Testis (tissue), 2 donors: ENCODE measurements at regions not wholly inside any gene's neighbourhood (a gene's known extent, or its start where the extent isn't known, plus 50 kb on each side); places are given as distances from the start of the nearest gene placed in this dataset.
"Not testable (repeated sequence)": the region's sequence is repeated elsewhere in the genome, so short reads cannot be mapped to it uniquely, and the experiment has no call there.

ENCODE experiments used
- DNase-seq: peaks from one replicate; pipeline ENCODE4 v3.0.0-alpha.2; 2019
- H3K27ac ChIP-seq, 2 donors: fragments of 200-600 bp; sonication (generic); one replicate each; pipeline ENCODE4 v1.5.1; 2019
- H3K27me3 ChIP-seq: fragments of 200-600 bp; sonication (generic); one replicate; pipeline ENCODE4 v1.5.1; 2019
- H3K36me3 ChIP-seq: fragments of 200-600 bp; sonication (generic); one replicate; pipeline ENCODE4 v1.5.1; 2017; ENCODE audit warnings: low read depth; ENCODE audit errors: missing control alignments
- H3K4me1 ChIP-seq: fragments of 200-600 bp; sonication (generic); one replicate; pipeline ENCODE4 v1.5.1; 2019
- H3K4me3 ChIP-seq, 2 donors: fragments of 200-600 bp; sonication (generic); one replicate each; pipeline ENCODE4 v1.5.1; 2017 to 2019
- H3K9me3 ChIP-seq: fragments of 200-600 bp; sonication (generic); one replicate; pipeline ENCODE4 v1.5.1; 2017
- CTCF ChIP-seq, 3 experiments: fragments of 450-650 bp in 2 of 3; fragments of 200-600 bp in 1 of 3; sonication (generic) in 1 of 3; IDR thresholded peaks; one replicate each; pipeline ENCODE4 v1.5.1; 2016 to 2019; ENCODE audit warnings: antibody characterized with exemption in 3 of 3, mild to moderate bottlenecking in 2 of 3, moderate library complexity in 1 of 3
- POLR2A ChIP-seq: fragments of 450-650 bp; IDR thresholded peaks from one replicate; pipeline ENCODE4 v1.6.1; 2017; ENCODE audit warnings: antibody characterized with exemption, mild to moderate bottlenecking, moderate library complexity
- WGBS, 2 donors: methylation state at CpG; one replicate each; pipeline ENCODE4 v1.1.5; 2018; 5-methylcytosine and 5-hydroxymethylcytosine counted together
- intact Hi-C: fragments of 100-400 bp; cut with DNase I; formaldehyde crosslinking; loops from one replicate; pipeline ENCODE4 v1.15.1; 2023; ENCODE audit warnings: low total_unique reads

- WGBS, 2 donors = 54 to 61% methylated on average over 5 to 7 of the region's 7 CpGs
- DNase-seq = peak; percentile 27
- no peaks in the 10 kb centered on the region for H3K36me3 ChIP-seq
- TF ChIP-seq CTCF (IDR thresholded peaks at IDR 0.05) = no peak
- TF ChIP-seq POLR2A = no peak
- no peaks in the 10 kb centered on the region for H3K9me3 ChIP-seq
- no peak overlapping the region for H3K27ac ChIP-seq
- H3K27me3 ChIP-seq = no peaks in the 10 kb centered on the region
- intact Hi-C loops = no loop called here
- H3K4me3 ChIP-seq = no peak overlapping the region
- H3K4me1 ChIP-seq = no peaks in the 10 kb centered on the region
Observed at GRCh38 chrX:114047558-114047957, 536.3 kb upstream of the HTR2C start.

DNA sequence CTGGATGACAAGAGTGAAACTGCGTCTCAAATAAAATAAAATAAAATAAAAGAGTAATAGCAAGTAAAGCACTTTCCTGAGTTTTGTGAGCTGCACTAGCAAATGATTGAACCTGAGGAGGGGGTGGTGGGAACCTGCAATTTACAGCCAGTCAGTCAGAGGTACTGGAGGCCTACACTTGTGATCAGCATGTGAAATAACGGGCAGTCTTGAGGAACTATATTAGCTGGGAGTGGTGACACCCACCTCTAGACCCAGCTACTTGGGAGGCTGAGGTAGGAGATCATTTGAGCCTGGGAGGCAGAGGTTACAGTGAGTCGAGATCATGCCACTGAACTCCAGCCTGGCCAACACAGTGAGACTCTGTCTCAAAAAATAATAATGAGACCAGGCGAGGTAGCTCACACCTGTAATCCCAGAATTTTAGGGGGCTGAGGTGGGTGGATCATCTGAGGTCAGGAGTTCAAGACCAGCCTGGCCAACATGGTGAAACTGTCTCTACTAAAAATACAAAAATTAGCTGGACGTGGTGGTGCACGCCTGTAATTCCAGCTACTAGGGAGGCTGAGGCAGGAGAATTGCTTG is 537.1 kb upstream of the HTR2C start:
- 0 to 82% methylated on average over 1 to 6 of the region's 6 CpGs for WGBS, 2 donors
- no peaks in the 10 kb centered on the region for H3K27me3 ChIP-seq
- H3K9me3 ChIP-seq = no peaks in the 10 kb centered on the region
- no peak for DNase-seq
- H3K4me3 ChIP-seq = no peak overlapping the region
- intact Hi-C loops = no loop called here
- H3K27ac ChIP-seq = no peak overlapping the region
- no peaks in the 10 kb centered on the region for H3K4me1 ChIP-seq
- TF ChIP-seq POLR2A (no peak), CTCF (IDR thresholded peaks at IDR 0.05) (no peak)
- H3K36me3 ChIP-seq = no peaks in the 10 kb centered on the region

GRCh38 chrX:114041470-114041869 is 542.4 kb upstream of the HTR2C start:
- H3K4me3 ChIP-seq, intact Hi-C loops: not testable (repeated sequence)
- 72 to 82% methylated on average over 8 of the region's 8 CpGs for WGBS, 2 donors

GRCh38 chrX:114040661-114041269 is 543.1 kb upstream of the HTR2C start:
- H3K27me3 ChIP-seq, H3K4me3 ChIP-seq, H3K4me1 ChIP-seq, H3K27ac ChIP-seq, intact Hi-C loops, DNase-seq, H3K36me3 ChIP-seq, H3K9me3 ChIP-seq: not testable (repeated sequence)
- 85% methylated on average over 16 to 17 of the region's 18 CpGs for WGBS, 2 donors

More at GRCh38 chrX:114041470-114041869, 542.4 kb upstream of the HTR2C start:
- H3K27ac ChIP-seq, H3K9me3 ChIP-seq, DNase-seq, H3K27me3 ChIP-seq, H3K36me3 ChIP-seq, H3K4me1 ChIP-seq: not testable (repeated sequence)

DNA sequence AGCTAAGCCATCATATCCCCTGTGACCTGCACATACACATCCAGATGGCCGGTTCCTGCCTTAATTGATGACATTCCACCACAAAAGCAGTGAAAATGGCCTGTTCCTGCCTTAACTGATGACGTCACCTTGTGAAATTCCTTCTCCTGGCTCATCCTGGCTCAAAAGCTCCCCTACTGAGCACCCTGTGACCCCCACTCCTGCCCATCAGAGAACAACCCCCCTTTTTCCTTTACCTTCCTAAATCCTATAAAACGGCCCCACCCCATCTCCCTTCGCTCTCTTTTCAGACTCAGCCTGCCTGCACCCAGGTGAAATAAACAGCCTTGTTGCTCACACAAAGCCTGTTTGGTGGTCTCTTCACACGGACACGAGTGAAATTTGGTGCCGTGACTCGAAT is 543.8 kb upstream of the HTR2C start:
- H3K4me3 ChIP-seq, intact Hi-C loops, DNase-seq, H3K27ac ChIP-seq, H3K36me3 ChIP-seq, H3K9me3 ChIP-seq, H3K4me1 ChIP-seq, H3K27me3 ChIP-seq: not testable (repeated sequence)
- 76 to 92% methylated on average over 2 to 7 of the region's 8 CpGs for WGBS, 2 donors

DNA sequence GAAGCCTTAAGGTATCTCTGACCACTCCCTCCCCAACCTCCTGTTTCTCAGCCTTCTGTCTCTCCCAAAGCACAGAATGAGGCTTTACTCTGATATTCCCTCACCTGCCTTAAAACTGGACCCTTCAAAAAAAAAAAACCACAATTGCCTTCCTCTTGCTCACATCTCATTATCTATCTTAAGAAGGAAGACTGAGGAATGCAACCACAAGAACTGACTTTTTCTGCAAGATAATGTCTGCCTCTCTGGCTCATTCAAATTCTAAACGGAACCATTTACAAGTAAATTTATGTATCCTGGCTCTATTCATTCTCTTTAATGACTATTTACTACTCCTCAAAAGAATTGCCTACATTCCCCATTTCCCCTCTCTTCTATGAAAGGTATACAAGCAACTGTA is 545.5 kb upstream of the HTR2C start:
- no peaks in the 10 kb centered on the region for H3K9me3 ChIP-seq
- WGBS, 2 donors = 30 to 55% methylated on average over 1 of the region's 1 CpG
- intact Hi-C loops = no loop called here

More for the DNA sequence above, 545.5 kb upstream of the HTR2C start:
- H3K4me3 ChIP-seq = no peak overlapping the region
- no peaks in the 10 kb centered on the region for H3K36me3 ChIP-seq
- no peak overlapping the region for H3K27ac ChIP-seq
- H3K27me3 ChIP-seq = no peaks in the 10 kb centered on the region
- H3K4me1 ChIP-seq = no peaks in the 10 kb centered on the region
- DNase-seq = no peak
- no peak for TF ChIP-seq POLR2A
- TF ChIP-seq CTCF (IDR thresholded peaks at IDR 0.05) = no peak
